T follicular helper cell (primary cell): ENCODE measurements at regions not wholly inside any gene's neighbourhood (a gene's known extent, or its start where the extent isn't known, plus 50 kb on each side); places are given as distances from the start of the nearest gene placed in this dataset.
"Not testable (repeated sequence)": the region's sequence is repeated elsewhere in the genome, so short reads cannot be mapped to it uniquely, and the experiment has no call there.

ENCODE experiments used
- DNase-seq: peaks from one replicate; pipeline ENCODE4 v3.0.0-alpha.2; 2020; ENCODE audit warnings: low read depth

GRCh38 chr4:120299631-120300030 lies 233.0 kb upstream of the MAD2L1 start:
- no peak for DNase-seq

GRCh38 chr4:120293341-120293740 lies 226.7 kb upstream of the MAD2L1 start:
- no peak for DNase-seq

- no peak for DNase-seq
Measured at GRCh38 chr4:120291541-120291940, 224.9 kb upstream of the MAD2L1 start.

GRCh38 chr4:120290553-120290952 lies 223.9 kb upstream of the MAD2L1 start:
- no peak for DNase-seq

- DNase-seq: no peak
Measured at GRCh38 chr4:120286813-120287212, 220.2 kb upstream of the MAD2L1 start.

- DNase-seq: no peak
Measured at GRCh38 chr4:120281581-120281980, 214.9 kb upstream of the MAD2L1 start.

- no peak for DNase-seq
Measured at GRCh38 chr4:120277391-120277790, 210.7 kb upstream of the MAD2L1 start.

GRCh38 chr4:120266602-120267001 lies 200.0 kb upstream of the MAD2L1 start:
- no peak for DNase-seq

GRCh38 chr4:120263618-120264017 lies 197.0 kb upstream of the MAD2L1 start:
- no peak for DNase-seq

GRCh38 chr4:120261117-120261516 lies 194.5 kb upstream of the MAD2L1 start:
- DNase-seq: no peak

- DNase-seq: not testable (repeated sequence)
Measured at GRCh38 chr4:120256112-120256775, 189.6 kb upstream of the MAD2L1 start.

GRCh38 chr4:120238277-120238973 lies 171.8 kb upstream of the MAD2L1 start:
- DNase-seq: no peak

GRCh38 chr4:120236873-120237272 lies 170.2 kb upstream of the MAD2L1 start:
- DNase-seq: no peak

GRCh38 chr4:120232050-120232449 lies 165.4 kb upstream of the MAD2L1 start:
- no peak for DNase-seq

GRCh38 chr4:120228086-120228485 lies 161.4 kb upstream of the MAD2L1 start:
- DNase-seq: no peak

- DNase-seq: no peak
Measured at GRCh38 chr4:120227554-120227953, 160.9 kb upstream of the MAD2L1 start.

GRCh38 chr4:120225527-120225926 lies 158.9 kb upstream of the MAD2L1 start:
- DNase-seq: no peak

GRCh38 chr4:120218981-120219380 lies 152.3 kb upstream of the MAD2L1 start:
- no peak for DNase-seq

- DNase-seq: no peak
Measured at GRCh38 chr4:120215350-120215749, 148.7 kb upstream of the MAD2L1 start.

GRCh38 chr4:120211408-120212015 lies 144.9 kb upstream of the MAD2L1 start:
- no peak for DNase-seq

GRCh38 chr4:120209706-120210105 lies 143.1 kb upstream of the MAD2L1 start:
- no peak for DNase-seq

- DNase-seq: no peak
Measured at GRCh38 chr4:120207021-120207420, 140.4 kb upstream of the MAD2L1 start.

- DNase-seq: no peak
Measured at GRCh38 chr4:120202222-120202621, 135.6 kb upstream of the MAD2L1 start.
